Uterus (tissue), 3 donors: ENCODE measurements at regions not wholly inside any gene's neighbourhood (a gene's known extent, or its start where the extent isn't known, plus 50 kb on each side); places are given as distances from the start of the nearest gene placed in this dataset.

Source experiments
- DNase-seq, 2 donors: peaks; one replicate each; pipeline ENCODE4 v3.0.0-alpha.2; 2019 to 2020
- H3K27ac ChIP-seq, 2 donors: fragments of 200-600 bp; sonication (generic); 1 replicate in 1 of 2; 2 replicates in 1 of 2; pipeline ENCODE4 v1.5.1; 2016 to 2018
- H3K27me3 ChIP-seq, 2 donors: fragments of 200-600 bp; sonication (generic); one replicate each; pipeline ENCODE4 v1.5.1; 2018 to 2019; ENCODE audit warnings: control low read depth in 1 of 2
- H3K36me3 ChIP-seq, 2 donors: fragments of 200-600 bp; sonication (generic); one replicate each; pipeline ENCODE4 v1.5.1; 2019; ENCODE audit warnings: control low read depth in 1 of 2
- H3K4me1 ChIP-seq, 2 donors: fragments of 200-600 bp; sonication (generic); one replicate each; pipeline ENCODE4 v1.5.1; 2018 to 2019; ENCODE audit warnings: control low read depth in 1 of 2
- H3K4me3 ChIP-seq, 2 donors: fragments of 200-600 bp; sonication (generic); 1 replicate in 1 of 2; 2 replicates in 1 of 2; pipeline ENCODE4 v1.5.1; 2018 to 2019; ENCODE audit warnings: mild to moderate bottlenecking in 1 of 2
- H3K9me3 ChIP-seq, 2 donors: fragments of 200-600 bp; sonication (generic); one replicate each; pipeline ENCODE4 v1.5.1; 2019; ENCODE audit warnings: control low read depth in 1 of 2
- POLR2A ChIP-seq, 2 donors: fragments of 450-650 bp; IDR thresholded peaks; one replicate each; pipeline ENCODE4 v1.6.1; 2016; ENCODE audit warnings: antibody characterized with exemption in 2 of 2, mild to moderate bottlenecking in 1 of 2, moderate library complexity in 1 of 2
- intact Hi-C: fragments of 100-400 bp; cut with DNase I; formaldehyde crosslinking; loops from one replicate; pipeline ENCODE4 v1.15.1; 2023; ENCODE audit warnings: low total_unique reads
- TF ChIP-seq, protein P1 (sequence below), 4 experiments: fragments of 200-600 bp in 2 of 4; fragments of 450-650 bp in 2 of 4; sonication (generic) in 2 of 4; IDR thresholded peaks; one replicate each; pipeline ENCODE4 v1.5.1; 2016 to 2019; ENCODE audit warnings: antibody characterized with exemption in 4 of 4, mild to moderate bottlenecking in 2 of 4, moderate library complexity in 1 of 4
- donor health status: DM: yes; HTN: yes; CAD: no.

DNA sequence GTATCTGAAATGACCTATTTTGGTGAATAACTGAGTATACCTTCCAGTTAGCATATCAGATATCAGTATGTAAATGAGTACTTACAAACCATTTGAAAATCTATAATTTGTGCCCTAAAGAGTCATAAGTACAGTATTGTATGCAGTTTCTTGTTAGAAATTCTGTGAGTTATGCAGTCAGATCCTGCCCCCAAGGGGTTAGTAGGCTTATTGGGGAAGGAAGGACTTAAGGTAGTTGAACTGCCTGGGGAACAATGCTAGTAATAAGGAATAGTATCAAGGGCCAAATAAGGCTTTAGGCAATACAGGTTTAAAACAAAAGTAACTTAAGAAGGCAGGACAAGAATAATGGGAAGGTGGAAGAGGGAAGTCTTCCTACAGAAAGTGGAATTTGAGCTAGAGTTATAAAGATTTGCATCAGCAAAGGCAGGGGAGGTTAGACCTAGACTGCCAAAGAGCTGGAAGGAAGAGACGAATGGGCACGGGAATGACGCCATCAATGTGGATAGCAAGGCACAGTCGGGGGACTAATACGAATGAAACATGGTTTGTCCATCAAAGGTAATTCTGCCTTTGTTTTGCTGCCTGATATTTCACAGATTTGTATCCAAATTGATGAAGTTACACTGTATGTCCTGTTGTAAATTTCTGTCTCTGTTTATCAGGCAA lies 182.9 kb upstream of the DPYD start:
- no peak overlapping the region for H3K4me3 ChIP-seq
- no peak for DNase-seq
- peaks cover 0 to 4% of the 10 kb centered on the region in 2 donors for H3K9me3 ChIP-seq
- intact Hi-C loops = no loop called here
- H3K36me3 ChIP-seq = no peaks in the 10 kb centered on the region
- H3K4me1 ChIP-seq = no peaks in the 10 kb centered on the region
- H3K27me3 ChIP-seq = no peaks in the 10 kb centered on the region
- H3K27ac ChIP-seq = no peak overlapping the region
- TF ChIP-seq, protein P1, sequence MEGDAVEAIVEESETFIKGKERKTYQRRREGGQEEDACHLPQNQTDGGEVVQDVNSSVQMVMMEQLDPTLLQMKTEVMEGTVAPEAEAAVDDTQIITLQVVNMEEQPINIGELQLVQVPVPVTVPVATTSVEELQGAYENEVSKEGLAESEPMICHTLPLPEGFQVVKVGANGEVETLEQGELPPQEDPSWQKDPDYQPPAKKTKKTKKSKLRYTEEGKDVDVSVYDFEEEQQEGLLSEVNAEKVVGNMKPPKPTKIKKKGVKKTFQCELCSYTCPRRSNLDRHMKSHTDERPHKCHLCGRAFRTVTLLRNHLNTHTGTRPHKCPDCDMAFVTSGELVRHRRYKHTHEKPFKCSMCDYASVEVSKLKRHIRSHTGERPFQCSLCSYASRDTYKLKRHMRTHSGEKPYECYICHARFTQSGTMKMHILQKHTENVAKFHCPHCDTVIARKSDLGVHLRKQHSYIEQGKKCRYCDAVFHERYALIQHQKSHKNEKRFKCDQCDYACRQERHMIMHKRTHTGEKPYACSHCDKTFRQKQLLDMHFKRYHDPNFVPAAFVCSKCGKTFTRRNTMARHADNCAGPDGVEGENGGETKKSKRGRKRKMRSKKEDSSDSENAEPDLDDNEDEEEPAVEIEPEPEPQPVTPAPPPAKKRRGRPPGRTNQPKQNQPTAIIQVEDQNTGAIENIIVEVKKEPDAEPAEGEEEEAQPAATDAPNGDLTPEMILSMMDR (IDR thresholded peaks at IDR 0.05) = no peak
- no peak for TF ChIP-seq POLR2A (IDR thresholded peaks at IDR 0.05)

DNA sequence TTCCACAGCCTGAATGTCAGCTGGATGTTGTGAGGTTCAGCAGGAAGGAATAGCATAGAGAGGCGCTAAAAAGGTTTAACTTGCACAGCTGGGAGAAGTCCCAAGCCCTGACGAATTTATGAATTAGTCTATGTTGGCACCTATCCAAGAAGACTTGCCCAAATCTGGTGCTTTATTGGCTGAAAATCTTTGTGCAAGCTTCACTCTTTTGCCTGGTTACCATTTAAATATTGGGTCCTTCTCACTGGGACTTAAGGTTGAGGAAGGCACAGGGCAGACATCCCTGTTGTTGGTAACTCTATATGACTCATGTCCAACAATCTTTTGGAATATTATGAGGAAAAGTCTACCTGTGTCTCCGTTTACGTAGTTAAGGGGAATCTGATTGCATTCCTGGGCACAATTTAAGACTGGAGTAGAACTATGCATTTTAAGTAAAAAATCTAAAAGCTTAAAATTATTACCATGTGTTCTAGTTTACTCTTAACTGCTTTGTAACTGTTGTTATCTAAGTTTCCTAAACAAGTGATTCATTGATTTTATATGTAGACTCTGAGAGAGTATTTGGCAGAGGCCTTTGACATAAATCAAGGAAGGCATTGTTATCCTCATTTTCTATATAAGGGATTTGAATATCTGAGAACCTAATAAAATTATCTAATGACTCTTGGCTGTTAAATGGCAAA lies 181.7 kb upstream of the DPYD start:
- no peaks in the 10 kb centered on the region for H3K27me3 ChIP-seq
- DNase-seq = no peak
- TF ChIP-seq, protein P1 (IDR thresholded peaks at IDR 0.05) = no peak
- TF ChIP-seq POLR2A (IDR thresholded peaks at IDR 0.05) = no peak
- H3K4me3 ChIP-seq = no peak overlapping the region
- intact Hi-C loops = no loop called here
- H3K27ac ChIP-seq = no peak overlapping the region
- peaks cover 0 to 4% of the 10 kb centered on the region in 2 donors for H3K9me3 ChIP-seq
- H3K4me1 ChIP-seq = no peaks in the 10 kb centered on the region
- H3K36me3 ChIP-seq = no peaks in the 10 kb centered on the region

DNA sequence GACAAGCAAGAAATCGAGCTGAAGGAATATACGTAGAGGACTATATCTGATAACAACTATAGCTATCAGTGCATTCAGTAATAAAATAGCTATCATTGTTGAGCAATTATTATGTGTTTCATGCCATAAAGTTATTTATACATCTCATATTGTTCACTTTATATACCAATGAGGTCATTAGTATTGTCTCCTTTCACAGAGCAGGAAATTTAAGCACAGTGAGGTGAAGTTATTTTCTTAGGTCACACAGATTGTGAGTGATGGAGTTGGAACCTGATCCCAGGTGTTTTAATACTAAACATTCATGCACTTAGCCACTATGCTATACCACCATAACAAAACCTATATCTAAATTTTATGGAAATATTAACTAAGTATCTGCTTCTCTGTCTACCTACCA lies 180.5 kb upstream of the DPYD start:
- H3K36me3 ChIP-seq = no peaks in the 10 kb centered on the region
- H3K27ac ChIP-seq = no peak overlapping the region
- no peaks in the 10 kb centered on the region for H3K9me3 ChIP-seq
- no peak overlapping the region for H3K4me3 ChIP-seq
- TF ChIP-seq, protein P1 (IDR thresholded peaks at IDR 0.05) = no peak
- no peak for TF ChIP-seq POLR2A (IDR thresholded peaks at IDR 0.05)
- DNase-seq = no peak
- H3K27me3 ChIP-seq = no peaks in the 10 kb centered on the region
- intact Hi-C loops = no loop called here
- H3K4me1 ChIP-seq = no peaks in the 10 kb centered on the region

DNA sequence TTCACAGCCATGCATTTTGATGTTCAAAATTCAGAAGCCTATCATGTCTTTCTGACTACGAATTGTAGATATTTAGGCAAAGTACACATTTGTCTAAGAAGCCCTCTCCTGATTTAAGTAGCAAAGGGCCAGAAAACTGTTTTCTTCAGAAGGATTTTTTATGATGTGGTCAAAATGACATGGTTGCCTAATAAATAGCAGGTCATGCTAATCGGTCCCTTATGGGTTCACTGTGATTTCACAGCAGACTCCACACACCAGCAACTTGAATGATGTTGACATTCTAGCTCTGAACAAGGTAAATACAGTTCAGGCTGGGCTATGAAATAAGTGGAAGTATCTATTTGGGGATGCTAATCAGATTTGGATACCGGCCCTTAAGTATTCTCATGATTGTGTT lies 178.7 kb upstream of the DPYD start:
- TF ChIP-seq POLR2A (IDR thresholded peaks at IDR 0.05) = no peak
- TF ChIP-seq, protein P1 (IDR thresholded peaks at IDR 0.05) = no peak
- no peak overlapping the region for H3K27ac ChIP-seq
- H3K4me3 ChIP-seq = no peak overlapping the region
- no peaks in the 10 kb centered on the region for H3K9me3 ChIP-seq
- no peak for DNase-seq
- H3K27me3 ChIP-seq = no peaks in the 10 kb centered on the region
- no peaks in the 10 kb centered on the region for H3K4me1 ChIP-seq
- H3K36me3 ChIP-seq = no peaks in the 10 kb centered on the region
- intact Hi-C loops = no loop called here

DNA sequence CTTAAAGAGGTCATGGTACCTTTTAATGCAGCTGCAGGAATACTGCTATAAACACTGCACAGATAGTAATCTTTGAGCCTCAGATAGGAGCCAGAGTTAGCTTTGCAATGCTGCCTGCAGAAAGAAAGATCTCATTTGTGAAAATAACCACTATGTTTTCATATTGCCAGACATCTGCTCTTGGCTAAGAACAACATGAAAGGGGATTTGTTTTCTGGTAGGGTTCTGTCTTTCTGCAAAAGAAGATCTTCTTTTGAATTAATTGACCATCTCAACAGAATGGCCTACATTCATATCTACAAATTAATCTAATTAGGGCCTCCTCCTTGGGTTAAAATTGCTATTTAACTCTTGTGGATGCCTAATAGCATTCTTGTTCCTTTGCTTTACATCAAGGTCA lies 177.6 kb upstream of the DPYD start:
- Histone ChIP-seq H3K4me1 (no peaks in the 10 kb centered on the region), H3K36me3 (no peaks in the 10 kb centered on the region), H3K9me3 (no peaks in the 10 kb centered on the region), H3K27me3 (no peaks in the 10 kb centered on the region), H3K4me3 (no peak overlapping the region), H3K27ac (no peak overlapping the region)
- TF ChIP-seq, protein P1 (IDR thresholded peaks at IDR 0.05) = no peak
- no peak for TF ChIP-seq POLR2A (IDR thresholded peaks at IDR 0.05)
- no peak for DNase-seq
- intact Hi-C loops = no loop called here
